HG02840 (cell line): ENCODE measurements at regions not wholly inside any gene's neighbourhood (a gene's known extent, or its start where the extent isn't known, plus 50 kb on each side); places are given as distances from the start of the nearest gene placed in this dataset.

Source experiments
- ATAC-seq: cut with Tn5 transposase; IDR thresholded peaks from one replicate; pipeline ENCODE4 v1.9.1; 2021; ENCODE audit warnings: mild to moderate bottlenecking, moderate library complexity, moderate number of reproducible peaks; ENCODE audit not compliant: unreplicated experiment, low FRiP score

- no peak for ATAC-seq
Observed at GRCh38 chr3:34268032-34268709, 469.7 kb downstream of the PDCD6IP start.

DNA sequence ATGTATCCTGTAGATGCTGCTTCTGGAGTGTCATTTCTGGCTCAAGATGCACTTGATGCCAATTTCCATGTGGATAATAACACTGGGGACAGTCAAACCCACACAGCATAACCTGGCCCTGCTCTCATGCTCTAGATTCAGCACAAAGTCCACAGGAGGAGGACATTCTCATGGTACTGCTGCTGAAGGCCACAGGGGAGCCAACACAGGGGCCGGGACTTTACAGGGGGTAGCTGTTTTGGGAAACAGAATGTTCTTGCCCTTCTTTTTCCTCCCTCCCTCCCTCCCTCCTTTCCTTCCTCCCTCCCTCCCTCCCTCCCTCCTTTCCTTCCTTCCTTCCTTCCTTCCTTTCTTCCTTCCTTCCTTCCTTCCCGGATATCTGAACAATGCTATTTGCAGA is 477.4 kb downstream of the PDCD6IP start:
- ATAC-seq, result no peak

DNA sequence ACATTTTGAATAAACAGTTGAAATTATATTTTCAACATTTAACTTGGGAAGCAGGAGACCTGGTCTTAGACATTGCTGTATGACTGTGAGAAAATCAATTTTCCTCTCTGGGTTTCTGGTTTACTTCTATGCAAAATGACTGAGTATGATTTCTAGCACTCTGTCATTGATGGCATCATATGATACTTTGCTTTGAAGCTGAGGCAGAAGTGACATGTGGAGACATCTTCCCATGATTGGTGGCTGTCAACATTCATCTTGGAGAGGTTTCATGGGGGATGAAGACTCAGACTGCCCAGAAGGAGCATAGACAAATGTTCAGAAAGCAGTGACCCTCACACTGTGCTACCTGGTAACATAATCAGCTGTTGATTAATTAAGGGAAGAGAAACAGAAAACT is 477.9 kb downstream of the PDCD6IP start:
- no peak for ATAC-seq

DNA sequence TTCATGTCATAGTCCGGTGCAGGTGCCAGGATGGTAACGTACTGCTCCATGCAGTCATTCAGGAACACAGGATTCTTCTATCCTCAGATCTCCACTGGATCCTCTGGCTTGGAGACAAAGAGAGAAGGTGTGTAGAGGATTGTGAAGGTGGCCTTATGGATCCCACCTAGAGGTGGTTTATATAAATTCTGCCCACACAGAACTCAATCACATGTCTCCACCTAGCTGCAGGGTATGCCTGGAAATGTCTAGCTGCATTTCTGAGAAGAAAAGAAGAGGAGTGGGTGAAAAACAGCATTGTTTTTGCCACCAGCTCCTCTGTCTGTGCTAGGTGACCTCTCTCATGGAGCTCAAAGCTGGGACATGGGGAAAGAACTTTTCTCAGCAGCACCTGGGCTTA is 478.7 kb downstream of the PDCD6IP start:
- no peak for ATAC-seq

- no peak for ATAC-seq
Observed at GRCh38 chr3:34279901-34280300, 481.5 kb downstream of the PDCD6IP start.

DNA sequence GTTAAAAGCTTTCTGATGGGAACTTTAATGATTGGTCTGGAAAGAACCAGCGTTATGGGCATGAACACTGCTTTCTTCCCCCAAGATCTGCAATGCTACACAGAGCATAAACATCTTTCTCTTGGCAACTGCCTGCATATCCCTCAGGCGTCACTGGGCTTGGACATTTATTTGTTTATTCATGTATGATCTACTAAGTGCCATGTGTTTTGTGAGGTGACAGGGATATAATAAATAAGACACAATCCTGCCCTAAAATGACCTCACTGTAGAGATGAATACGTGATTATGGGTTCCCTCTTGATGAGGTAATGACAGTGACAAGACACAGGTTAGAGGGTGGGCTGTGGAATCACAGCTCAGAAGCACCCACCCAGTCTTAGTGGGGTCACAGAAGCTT is 485.3 kb downstream of the PDCD6IP start:
- ATAC-seq, result no peak

- no peak for ATAC-seq
Observed at GRCh38 chr3:34284959-34285826, 486.8 kb downstream of the PDCD6IP start.

GRCh38 chr3:34285827-34286188 is 487.4 kb downstream of the PDCD6IP start:
- no peak for ATAC-seq

GRCh38 chr3:34292605-34293300 is 494.3 kb downstream of the PDCD6IP start:
- no peak for ATAC-seq

- no peak for ATAC-seq
Observed at GRCh38 chr3:34294240-34294639, 495.8 kb downstream of the PDCD6IP start.

GRCh38 chr3:34296796-34297195 is 498.4 kb downstream of the PDCD6IP start:
- ATAC-seq, result no peak

DNA sequence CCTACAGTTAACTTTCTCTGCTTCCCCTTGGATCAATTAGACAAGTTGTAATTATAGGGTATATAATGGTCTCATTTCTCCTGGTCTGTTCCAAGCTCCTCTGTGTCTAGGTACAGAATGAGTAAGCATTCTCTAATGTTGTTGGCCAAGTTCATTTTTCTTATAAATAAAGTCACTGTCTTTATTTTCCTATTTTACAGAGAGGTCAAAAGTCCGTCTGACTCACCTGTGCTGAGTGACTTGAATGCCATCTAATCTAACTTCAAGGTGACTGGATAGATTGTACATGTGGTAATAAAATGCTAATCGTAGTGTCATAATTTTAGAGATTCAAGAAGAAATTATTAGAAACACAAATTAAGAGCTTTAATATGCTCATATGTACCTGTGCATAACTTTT is 500.2 kb downstream of the PDCD6IP start:
- ATAC-seq, result no peak

- no peak for ATAC-seq
Observed at GRCh38 chr3:34300621-34301020, 502.2 kb downstream of the PDCD6IP start.

GRCh38 chr3:34301313-34301712 is 502.9 kb downstream of the PDCD6IP start:
- no peak for ATAC-seq

DNA sequence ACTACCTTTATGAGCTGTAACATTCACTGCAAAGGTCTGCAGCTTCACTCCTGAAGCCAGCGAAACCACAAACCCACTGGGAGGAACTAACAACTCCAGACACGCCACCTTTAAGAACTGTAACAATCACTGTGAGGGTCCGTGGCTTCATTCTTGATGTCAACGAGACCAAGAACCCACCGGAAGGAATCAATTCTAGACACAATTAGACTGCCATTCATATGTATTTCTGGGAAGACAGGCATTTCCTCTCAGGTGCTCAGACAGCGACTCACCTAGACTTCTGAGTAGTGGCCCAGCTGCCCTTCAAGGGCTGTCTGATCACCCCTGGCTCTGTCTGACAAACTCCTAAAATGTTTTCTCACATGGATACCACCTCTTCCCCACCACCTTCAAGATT is 506.8 kb downstream of the PDCD6IP start:
- ATAC-seq, result no peak

DNA sequence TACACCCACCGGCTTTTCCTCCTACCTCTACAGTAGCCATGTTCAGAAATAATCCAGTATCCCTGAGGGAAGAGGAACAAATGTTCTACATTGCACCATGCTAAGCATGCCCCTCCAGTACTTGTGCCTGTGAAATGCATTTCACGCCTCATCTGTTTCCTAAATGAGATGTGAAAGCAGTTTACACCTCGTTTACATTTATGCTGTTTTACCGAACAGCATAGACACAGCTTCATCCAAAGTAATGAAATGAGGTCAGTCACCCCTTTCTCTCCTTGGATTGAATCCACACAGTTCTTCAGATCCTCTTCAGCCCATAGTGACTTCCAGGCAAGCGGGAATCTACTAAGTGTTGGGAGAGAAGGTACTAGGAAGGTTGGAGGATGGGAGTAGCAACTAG is 514.3 kb downstream of the PDCD6IP start:
- no peak for ATAC-seq

DNA sequence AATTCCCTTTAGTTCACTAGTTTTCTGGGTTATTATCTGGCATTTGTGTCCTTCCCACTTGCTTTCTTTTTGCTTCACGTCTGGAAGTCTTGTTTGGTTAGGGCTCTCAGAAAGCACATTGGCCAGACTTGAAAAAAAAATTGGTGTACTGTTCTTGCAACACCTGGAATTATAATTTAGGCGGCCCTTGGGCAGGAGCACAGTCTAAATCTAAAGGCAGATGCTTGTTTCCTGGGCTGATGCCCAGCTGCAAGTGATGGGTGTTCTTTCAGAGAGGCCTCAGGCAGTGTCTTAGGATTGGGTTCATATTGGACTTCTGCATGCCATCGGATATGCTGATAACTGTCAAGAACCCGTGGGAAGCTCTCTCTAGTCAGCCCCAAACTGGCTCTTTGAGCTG is 521.5 kb downstream of the PDCD6IP start:
- ATAC-seq, result no peak

DNA sequence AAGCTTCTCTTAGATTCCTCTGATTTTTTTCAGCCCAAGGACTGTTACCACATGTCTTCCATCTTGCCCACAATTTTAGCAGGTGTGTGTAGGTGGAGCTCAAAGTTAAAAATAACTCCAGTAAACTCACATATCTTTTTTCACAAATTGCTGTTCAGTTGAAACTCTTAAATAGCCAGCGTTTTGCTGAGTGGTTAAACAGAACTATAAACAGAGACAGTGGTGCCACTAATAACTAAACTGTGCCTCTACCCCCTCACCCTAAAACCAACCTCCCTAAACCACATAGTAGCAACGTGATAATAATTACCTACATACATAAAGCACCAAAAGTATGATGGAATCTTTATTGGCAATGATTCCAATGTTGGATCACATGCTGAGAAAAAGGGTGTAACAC is 525.1 kb downstream of the PDCD6IP start:
- no peak for ATAC-seq

- ATAC-seq, result no peak
Observed at GRCh38 chr3:34346656-34347055, 548.2 kb downstream of the PDCD6IP start.

GRCh38 chr3:34351882-34352777 is 553.7 kb downstream of the PDCD6IP start:
- no peak for ATAC-seq
